ENCODE measurements at regions not wholly inside any gene's neighbourhood (a gene's known extent, or its start where the extent isn't known, plus 50 kb on each side); places are given as distances from the start of the nearest gene placed in this dataset.

- Histone ChIP-seq H4K91ac (ENCODE audit: low read length) (peak overlapping the region; percentile 54), H3K23ac (ENCODE audit: low read length in 2 of 2) (no peak overlapping the region), H3K18ac (ENCODE audit: low read depth in 1 of 2, low read length in 2 of 2) (no peak overlapping the region), H2BK5ac (ENCODE audit: low read depth, low read length, poor library complexity, severe bottlenecking) (no peak overlapping the region), H2BK15ac (ENCODE audit: low read depth, poor library complexity, severe bottlenecking) (no peak overlapping the region), H3K27me3 (ENCODE audit: control insufficient read depth in 1 of 2, insufficient read depth in 1 of 2, low read length in 2 of 2) (peaks cover 3 to 19% of the 10 kb centered on the region in 2 experiments), H3K36me3 (ENCODE audit: control insufficient read depth in 1 of 2, insufficient read depth in 2 of 2, low read depth in 1 of 2, low read length in 2 of 2) (no peaks in the 10 kb centered on the region), H3K79me1 (replicated peaks; ENCODE audit: low read length, poor library complexity, severe bottlenecking) (no peaks in the 10 kb centered on the region), H3K27ac (ENCODE audit: low read length, poor library complexity, severe bottlenecking) (no peak overlapping the region), H3K9me3 (ENCODE audit: control insufficient read depth, low read length) (no peaks in the 10 kb centered on the region), H2AK5ac (ENCODE audit: low read length, severe bottlenecking) (no peak overlapping the region), H3K4me2 (ENCODE audit: low read length, poor library complexity, severe bottlenecking) (no peak overlapping the region), H3K4me3 (ENCODE audit: insufficient read depth in 1 of 2, low read depth in 1 of 2, low read length in 2 of 2) (no peak overlapping the region), H2BK120ac (ENCODE audit: low read depth, low read length) (no peak overlapping the region), H3K4me1 (ENCODE audit: control insufficient read depth, insufficient read depth, low read depth, low read length) (no peaks in the 10 kb centered on the region), H2AFZ (ENCODE audit: low read depth, low read length) (no peak overlapping the region), H3K9ac (ENCODE audit: low read length) (no peak overlapping the region), H3K4ac (ENCODE audit: low read depth in 1 of 2, low read length in 2 of 2) (no peak overlapping the region), H4K8ac (ENCODE audit: low read length) (no peak overlapping the region), H2BK12ac (ENCODE audit: low read length in 2 of 2) (no peak overlapping the region), H3K14ac (ENCODE audit: low read length in 2 of 2) (no peak overlapping the region)
- no peak for DNase-seq
- WGBS = 78% methylated on average over 7 of the region's 9 CpGs
Observed at GRCh38 chr14:34262127-34262910, 199.7 kb downstream of the SPTSSA start.

- H3K4me3 ChIP-seq (ENCODE audit: insufficient read depth in 1 of 2, low read depth in 1 of 2, low read length in 2 of 2) = no peak overlapping the region
- no peak overlapping the region for H3K4ac ChIP-seq (ENCODE audit: low read depth in 1 of 2, low read length in 2 of 2)
- no peak overlapping the region for H3K4me2 ChIP-seq (ENCODE audit: low read length, poor library complexity, severe bottlenecking)
- no peak overlapping the region for H3K23ac ChIP-seq (ENCODE audit: low read length in 2 of 2)
- H2BK15ac ChIP-seq (ENCODE audit: low read depth, poor library complexity, severe bottlenecking) = no peak overlapping the region
- peaks cover 3 to 19% of the 10 kb centered on the region in 2 experiments for H3K27me3 ChIP-seq (ENCODE audit: control insufficient read depth in 1 of 2, insufficient read depth in 1 of 2, low read length in 2 of 2)
- no peak for DNase-seq
- no peak overlapping the region for H4K91ac ChIP-seq (ENCODE audit: low read length)
- no peak overlapping the region for H3K18ac ChIP-seq (ENCODE audit: low read depth in 1 of 2, low read length in 2 of 2)
- H3K79me1 ChIP-seq (replicated peaks; ENCODE audit: low read length, poor library complexity, severe bottlenecking) = no peaks in the 10 kb centered on the region
- H2BK12ac ChIP-seq (ENCODE audit: low read length in 2 of 2) = no peak overlapping the region
- H3K4me1 ChIP-seq (ENCODE audit: control insufficient read depth, insufficient read depth, low read depth, low read length) = no peaks in the 10 kb centered on the region
- no peaks in the 10 kb centered on the region for H3K9me3 ChIP-seq (ENCODE audit: control insufficient read depth, low read length)
- H4K8ac ChIP-seq (ENCODE audit: low read length) = no peak overlapping the region
- no peak overlapping the region for H2AFZ ChIP-seq (ENCODE audit: low read depth, low read length)
- no peak overlapping the region for H2BK120ac ChIP-seq (ENCODE audit: low read depth, low read length)
- no peak overlapping the region for H2AK5ac ChIP-seq (ENCODE audit: low read length, severe bottlenecking)
- no peak overlapping the region for H2BK5ac ChIP-seq (ENCODE audit: low read depth, low read length, poor library complexity, severe bottlenecking)
- H3K27ac ChIP-seq (ENCODE audit: low read length, poor library complexity, severe bottlenecking) = no peak overlapping the region
- no peak overlapping the region for H3K9ac ChIP-seq (ENCODE audit: low read length)
- H3K36me3 ChIP-seq (ENCODE audit: control insufficient read depth in 1 of 2, insufficient read depth in 2 of 2, low read depth in 1 of 2, low read length in 2 of 2) = no peaks in the 10 kb centered on the region
- no peak overlapping the region for H3K14ac ChIP-seq (ENCODE audit: low read length in 2 of 2)
Observed at GRCh38 chr14:34259996-34260395, 202.0 kb downstream of the SPTSSA start.

GRCh38 chr14:34258318-34258717 lies 203.7 kb downstream of the SPTSSA start:
- H3K9me3 ChIP-seq (ENCODE audit: control insufficient read depth, low read length) = no peaks in the 10 kb centered on the region
- H3K4ac ChIP-seq (ENCODE audit: low read depth in 1 of 2, low read length in 2 of 2) = no peak overlapping the region
- no peak overlapping the region for H3K4me3 ChIP-seq (ENCODE audit: insufficient read depth in 1 of 2, low read depth in 1 of 2, low read length in 2 of 2)
- no peak overlapping the region for H3K14ac ChIP-seq (ENCODE audit: low read length in 2 of 2)
- no peak overlapping the region for H4K8ac ChIP-seq (ENCODE audit: low read length)
- H3K36me3 ChIP-seq (ENCODE audit: control insufficient read depth in 1 of 2, insufficient read depth in 2 of 2, low read depth in 1 of 2, low read length in 2 of 2) = no peaks in the 10 kb centered on the region
- H3K9ac ChIP-seq (ENCODE audit: low read length) = no peak overlapping the region
- H3K79me1 ChIP-seq (replicated peaks; ENCODE audit: low read length, poor library complexity, severe bottlenecking) = no peaks in the 10 kb centered on the region
- no peak overlapping the region for H3K4me2 ChIP-seq (ENCODE audit: low read length, poor library complexity, severe bottlenecking)
- no peak overlapping the region for H2AFZ ChIP-seq (ENCODE audit: low read depth, low read length)
- no peak overlapping the region for H2BK15ac ChIP-seq (ENCODE audit: low read depth, poor library complexity, severe bottlenecking)
- H2BK12ac ChIP-seq (ENCODE audit: low read length in 2 of 2) = no peak overlapping the region
- no peak overlapping the region for H2BK120ac ChIP-seq (ENCODE audit: low read depth, low read length)
- no peak overlapping the region for H2AK5ac ChIP-seq (ENCODE audit: low read length, severe bottlenecking)
- no peaks in the 10 kb centered on the region for H3K4me1 ChIP-seq (ENCODE audit: control insufficient read depth, insufficient read depth, low read depth, low read length)
- no peak overlapping the region for H4K91ac ChIP-seq (ENCODE audit: low read length)
- peaks cover 3 to 19% of the 10 kb centered on the region in 2 experiments for H3K27me3 ChIP-seq (ENCODE audit: control insufficient read depth in 1 of 2, insufficient read depth in 1 of 2, low read length in 2 of 2)
- H3K27ac ChIP-seq (ENCODE audit: low read length, poor library complexity, severe bottlenecking) = no peak overlapping the region
- no peak overlapping the region for H2BK5ac ChIP-seq (ENCODE audit: low read depth, low read length, poor library complexity, severe bottlenecking)
- peak; percentile 22 for DNase-seq
- no peak overlapping the region for H3K18ac ChIP-seq (ENCODE audit: low read depth in 1 of 2, low read length in 2 of 2)
- 77% methylated on average over 1 of the region's 1 CpG for WGBS
- H3K23ac ChIP-seq (ENCODE audit: low read length in 2 of 2) = peak overlapping the region in 1 of 2 experiments; percentile 64

- no peak overlapping the region for H2BK15ac ChIP-seq (ENCODE audit: low read depth, poor library complexity, severe bottlenecking)
- H3K9me3 ChIP-seq (ENCODE audit: control insufficient read depth, low read length) = no peaks in the 10 kb centered on the region
- WGBS = 69% methylated on average over 3 of the region's 4 CpGs
- H2BK12ac ChIP-seq (ENCODE audit: low read length in 2 of 2) = no peak overlapping the region
- H4K91ac ChIP-seq (ENCODE audit: low read length) = no peak overlapping the region
- H3K36me3 ChIP-seq (ENCODE audit: control insufficient read depth in 1 of 2, insufficient read depth in 2 of 2, low read depth in 1 of 2, low read length in 2 of 2) = no peaks in the 10 kb centered on the region
- no peak overlapping the region for H3K14ac ChIP-seq (ENCODE audit: low read length in 2 of 2)
- no peak for DNase-seq
- H3K23ac ChIP-seq (ENCODE audit: low read length in 2 of 2) = no peak overlapping the region
- H3K79me1 ChIP-seq (replicated peaks; ENCODE audit: low read length, poor library complexity, severe bottlenecking) = no peaks in the 10 kb centered on the region
- H2AFZ ChIP-seq (ENCODE audit: low read depth, low read length) = no peak overlapping the region
- H2BK5ac ChIP-seq (ENCODE audit: low read depth, low read length, poor library complexity, severe bottlenecking) = no peak overlapping the region
- no peak overlapping the region for H3K4me2 ChIP-seq (ENCODE audit: low read length, poor library complexity, severe bottlenecking)
- no peak overlapping the region for H3K18ac ChIP-seq (ENCODE audit: low read depth in 1 of 2, low read length in 2 of 2)
- peaks cover 3 to 17% of the 10 kb centered on the region in 2 experiments for H3K27me3 ChIP-seq (ENCODE audit: control insufficient read depth in 1 of 2, insufficient read depth in 1 of 2, low read length in 2 of 2)
- H3K27ac ChIP-seq (ENCODE audit: low read length, poor library complexity, severe bottlenecking) = no peak overlapping the region
- H3K4me1 ChIP-seq (ENCODE audit: control insufficient read depth, insufficient read depth, low read depth, low read length) = no peaks in the 10 kb centered on the region
- no peak overlapping the region for H2BK120ac ChIP-seq (ENCODE audit: low read depth, low read length)
- no peak overlapping the region for H3K9ac ChIP-seq (ENCODE audit: low read length)
- no peak overlapping the region for H3K4me3 ChIP-seq (ENCODE audit: insufficient read depth in 1 of 2, low read depth in 1 of 2, low read length in 2 of 2)
- no peak overlapping the region for H2AK5ac ChIP-seq (ENCODE audit: low read length, severe bottlenecking)
- H3K4ac ChIP-seq (ENCODE audit: low read depth in 1 of 2, low read length in 2 of 2) = no peak overlapping the region
- no peak overlapping the region for H4K8ac ChIP-seq (ENCODE audit: low read length)
Observed at GRCh38 chr14:34257505-34257904, 204.5 kb downstream of the SPTSSA start.

Data from mesenchymal stem cell (in vitro differentiated cells and primary cell).